ENCODE measurements at regions not wholly inside any gene's neighbourhood (a gene's known extent, or its start where the extent isn't known, plus 50 kb on each side); places are given as distances from the start of the nearest gene placed in this dataset.
"Not testable (repeated sequence)": the region's sequence is repeated elsewhere in the genome, so short reads cannot be mapped to it uniquely, and the experiment has no call there.

DNA sequence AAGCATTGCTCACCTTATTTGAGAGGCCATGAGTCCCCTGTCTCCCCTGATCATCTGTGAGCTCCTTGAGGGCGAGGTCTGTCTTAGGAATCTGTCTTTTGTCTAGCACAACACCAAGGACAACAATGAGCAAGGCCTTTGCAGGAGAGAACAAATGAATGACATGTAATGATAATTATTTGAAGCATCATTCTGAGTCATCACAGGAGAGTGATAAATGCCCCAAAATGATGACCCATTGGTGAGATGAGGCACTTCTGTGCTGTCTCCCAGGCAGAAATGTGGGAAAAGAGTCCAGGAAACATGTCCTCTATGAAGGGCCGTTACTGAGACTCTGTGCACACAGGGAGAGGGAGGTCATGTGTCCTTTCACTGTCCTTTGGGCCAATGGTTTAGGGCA lies 105.2 kb upstream of the LRFN2 start:
- DNase-seq (ENCODE audit: low spot score): no peak

DNA sequence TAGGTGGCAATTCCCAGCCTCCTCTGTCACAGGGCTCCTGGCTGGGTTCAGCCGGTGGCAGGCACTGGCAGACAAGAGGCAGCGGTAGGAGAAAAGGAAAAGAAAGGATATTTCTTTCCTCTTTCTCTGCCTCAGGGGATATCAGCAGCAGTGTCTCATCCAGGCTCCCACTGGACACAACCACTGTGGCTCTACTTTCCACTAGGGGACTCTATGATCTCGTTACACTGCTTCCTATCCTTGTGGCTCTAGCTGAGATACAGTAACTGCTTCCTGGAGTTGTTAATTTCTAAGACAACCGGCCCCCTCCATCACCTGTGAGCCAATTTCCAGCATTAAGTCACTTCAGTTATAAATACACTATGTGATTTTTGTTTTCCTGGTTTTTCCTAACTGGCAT lies 102.0 kb upstream of the LRFN2 start:
- no peak for DNase-seq (ENCODE audit: low spot score)

DNA sequence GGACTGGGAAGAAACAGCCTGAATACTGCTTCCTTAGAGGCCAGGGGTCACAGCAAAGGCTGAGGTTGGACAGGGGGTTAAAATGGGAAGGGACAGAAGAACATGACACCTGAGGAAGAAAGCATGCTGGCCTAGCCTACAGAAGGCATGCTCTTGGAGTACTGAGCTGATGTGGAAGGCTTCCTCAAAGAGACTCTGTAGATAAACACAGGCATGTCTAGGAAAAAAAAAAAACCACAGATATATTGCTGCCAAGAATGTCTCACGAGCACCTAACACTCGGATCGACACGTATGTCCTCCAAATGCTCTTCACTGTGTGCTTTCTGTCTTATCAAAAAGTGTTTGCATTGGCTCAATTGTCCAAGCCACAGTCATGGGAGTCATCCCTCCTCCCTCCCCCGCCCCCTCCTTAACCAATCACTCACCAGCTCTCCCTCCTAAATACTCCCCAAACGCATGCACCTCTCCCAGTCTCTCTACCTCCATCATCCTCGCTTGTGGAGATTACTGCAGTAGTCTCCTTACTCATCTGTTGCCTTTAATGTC lies 101.1 kb upstream of the LRFN2 start:
- no peak for DNase-seq (ENCODE audit: low spot score)

DNA sequence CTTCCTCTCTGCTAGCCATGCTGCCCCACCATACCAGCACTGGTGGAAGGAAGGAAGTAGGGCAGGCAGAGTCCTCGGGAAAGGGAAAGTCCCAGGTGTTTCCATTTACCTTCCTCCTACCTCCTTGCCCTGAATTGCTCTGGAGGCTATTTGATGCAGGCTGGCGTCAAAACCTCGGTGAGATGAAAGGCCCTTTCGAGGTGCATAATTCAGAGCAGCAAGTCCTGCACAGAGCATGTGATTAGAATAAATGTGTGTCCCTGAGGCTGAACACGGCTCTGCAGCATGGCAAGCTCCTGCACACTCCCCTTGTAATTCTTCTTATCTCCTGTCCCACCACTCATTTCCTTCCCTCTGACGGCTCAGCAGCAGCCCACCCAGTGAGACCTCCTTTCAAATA lies 98.7 kb upstream of the LRFN2 start:
- DNase-seq (ENCODE audit: low spot score): no peak

DNA sequence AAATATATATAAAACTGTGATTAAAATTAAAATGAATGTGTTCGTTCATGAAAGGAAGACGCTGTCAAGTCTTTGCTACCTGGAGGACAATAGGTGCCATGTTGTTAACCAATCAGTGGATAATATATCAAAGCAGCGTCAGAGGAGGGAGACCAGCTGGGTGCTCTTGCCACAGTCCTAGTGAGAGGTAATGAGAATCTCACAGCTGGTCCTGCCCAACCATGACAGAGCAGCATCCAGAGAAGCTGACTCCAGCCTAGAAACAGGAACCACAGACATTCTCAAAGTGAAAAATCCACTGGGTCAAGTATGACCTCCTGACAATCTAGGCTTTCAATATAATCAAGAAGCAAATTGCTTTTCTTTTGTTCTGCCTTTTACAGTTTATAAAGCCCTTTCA lies 94.5 kb upstream of the LRFN2 start:
- DNase-seq (ENCODE audit: low spot score): no peak

DNA sequence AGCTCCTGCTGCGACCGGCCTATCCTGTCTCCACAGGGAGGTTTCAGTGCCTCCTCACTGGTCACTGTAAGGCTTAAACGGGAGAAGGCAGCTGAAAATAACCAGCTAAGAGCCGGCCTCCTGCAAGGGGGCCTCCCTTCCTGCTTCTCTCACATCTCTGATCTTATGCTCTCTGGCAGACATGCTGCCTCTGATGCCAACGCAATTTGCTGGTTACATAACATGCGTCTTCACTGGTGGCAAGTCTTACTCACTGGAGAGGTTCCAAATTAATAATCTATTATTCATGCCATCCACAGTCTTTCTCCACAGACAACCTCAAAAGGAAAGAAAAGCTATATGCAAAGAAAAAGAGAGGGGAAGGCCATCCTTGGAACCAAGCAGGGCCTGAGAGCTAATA lies 91.8 kb upstream of the LRFN2 start:
- no peak for DNase-seq (ENCODE audit: low spot score)

DNA sequence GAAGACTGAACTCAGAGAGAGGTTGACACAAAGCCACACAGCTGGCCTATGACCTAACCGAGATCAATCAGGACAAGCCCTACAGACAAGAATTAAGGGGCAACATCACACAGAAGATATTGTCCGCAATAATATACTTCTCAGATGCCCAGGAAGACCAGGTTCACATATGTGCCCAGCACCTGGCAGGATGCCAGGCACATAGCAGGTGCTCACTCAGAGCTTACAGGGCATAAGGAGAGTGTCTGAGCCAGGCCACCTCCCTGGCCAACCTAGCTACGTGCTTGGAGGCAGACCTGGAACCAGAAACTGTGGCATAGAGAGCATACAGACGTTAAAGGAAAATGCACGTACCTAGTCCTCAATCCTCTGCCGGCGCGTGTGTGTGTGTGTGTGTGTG lies 87.0 kb upstream of the LRFN2 start:
- no peak for DNase-seq (ENCODE audit: low spot score)

DNA sequence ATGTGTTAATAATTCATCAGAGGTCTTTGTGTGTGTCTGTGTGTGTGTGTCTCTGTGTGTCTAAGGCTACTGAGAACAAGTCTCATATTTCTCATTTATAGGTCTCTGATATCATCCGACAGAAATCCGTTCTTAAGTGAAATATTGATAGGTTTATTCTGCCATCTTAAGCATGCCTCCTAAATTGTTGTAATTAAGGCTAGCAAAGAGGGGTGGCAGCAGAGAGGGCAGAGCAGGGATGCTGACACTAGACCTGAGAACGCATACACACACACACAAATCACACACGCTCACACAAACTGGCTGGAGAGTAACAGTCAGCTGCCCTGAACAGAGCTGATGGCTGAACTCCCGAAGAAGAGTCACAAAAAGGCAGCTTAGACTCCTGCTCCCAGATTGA lies 84.9 kb upstream of the LRFN2 start:
- no peak for DNase-seq (ENCODE audit: low spot score)

DNA sequence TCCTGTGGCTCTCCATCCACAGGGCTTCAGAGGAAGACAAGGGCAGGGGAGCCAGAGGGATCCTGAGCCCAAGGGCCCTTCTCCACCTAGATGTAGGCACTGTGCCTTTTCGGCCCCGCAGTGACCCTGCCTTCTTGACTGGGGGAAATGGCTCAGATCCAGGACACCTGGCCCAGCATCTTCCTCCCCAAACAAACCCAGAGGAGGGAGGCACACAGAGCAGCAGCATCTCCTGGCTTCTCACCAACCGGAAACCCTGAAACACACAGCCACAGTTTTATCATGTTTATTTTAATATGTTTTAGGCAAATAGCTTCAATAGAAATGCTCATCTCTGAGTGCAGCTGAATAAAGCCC lies 84.5 kb upstream of the LRFN2 start:
- no peak for DNase-seq (ENCODE audit: low spot score)

DNA sequence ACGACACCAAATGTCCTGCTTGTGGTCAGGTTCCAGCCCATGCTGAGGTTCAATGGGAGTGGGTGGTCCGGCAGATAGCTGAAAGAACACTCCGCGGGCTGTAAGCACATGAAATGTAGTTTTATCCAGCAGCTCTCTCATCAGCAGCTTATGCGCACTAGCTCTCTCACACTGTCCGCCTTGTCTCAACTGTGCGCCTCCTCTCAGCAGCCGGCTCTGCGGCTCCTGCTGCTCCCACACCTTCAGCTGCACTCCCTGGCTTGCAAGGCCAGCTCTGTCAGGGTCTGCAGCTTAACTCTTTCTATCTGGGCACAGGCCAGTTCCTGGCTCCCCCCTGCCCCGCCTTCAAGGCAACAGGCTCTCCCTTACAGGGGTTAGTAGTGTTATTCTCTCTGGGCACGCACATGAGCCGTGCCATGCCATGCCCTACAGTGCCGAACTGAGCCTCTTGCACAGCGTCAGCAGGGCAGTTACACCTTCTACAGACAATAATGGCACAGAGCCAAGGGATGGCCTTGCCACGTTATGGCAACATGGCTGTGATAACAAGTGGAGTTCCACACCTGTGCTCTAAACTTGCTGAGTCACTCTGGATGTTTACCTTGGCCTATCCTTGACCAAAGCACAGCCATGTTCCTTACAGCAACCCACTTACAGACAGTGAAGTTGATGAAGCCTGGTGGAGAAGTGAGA lies 84.0 kb upstream of the LRFN2 start:
- no peak for DNase-seq (ENCODE audit: low spot score)

DNA sequence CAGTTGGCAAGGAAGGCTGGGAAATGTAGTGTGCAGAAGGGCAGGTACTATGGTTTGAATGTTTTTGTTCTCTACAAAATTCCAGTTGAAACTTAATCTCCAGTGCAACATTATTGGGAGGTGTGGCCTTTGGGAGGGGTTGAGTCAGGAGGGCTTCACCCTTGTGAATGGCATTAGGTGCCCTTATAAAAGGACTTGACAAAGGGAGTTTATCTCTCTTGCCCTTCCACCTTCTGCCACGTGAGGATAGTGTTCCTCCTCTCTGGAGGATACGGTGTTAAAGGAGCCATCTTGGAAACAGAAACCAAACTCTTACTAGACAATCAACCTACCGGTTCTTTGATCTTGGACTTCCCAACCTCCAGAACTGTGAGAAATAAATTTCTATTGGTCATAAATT lies 82.2 kb upstream of the LRFN2 start:
- no peak for DNase-seq (ENCODE audit: low spot score)

DNA sequence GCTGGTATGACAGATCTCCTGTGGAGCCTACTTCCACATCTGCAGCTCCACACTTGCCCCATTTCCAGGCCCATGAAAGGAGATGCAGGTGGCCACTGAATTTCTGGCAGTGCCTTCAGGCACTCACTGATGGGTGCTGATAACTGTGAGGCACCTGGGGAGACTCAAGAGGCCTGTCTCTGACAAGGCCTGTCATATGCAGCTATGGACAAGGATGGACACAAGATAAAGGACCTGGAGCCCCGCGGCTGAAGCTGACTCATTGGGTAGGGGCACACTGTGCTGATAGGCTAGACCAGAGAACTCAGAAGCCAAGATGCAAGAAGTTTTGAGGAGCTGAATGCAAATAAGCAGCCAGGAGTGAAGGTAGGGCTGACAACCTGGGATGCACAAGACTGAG lies 81.0 kb upstream of the LRFN2 start:
- DNase-seq (ENCODE audit: low spot score): no peak

DNA sequence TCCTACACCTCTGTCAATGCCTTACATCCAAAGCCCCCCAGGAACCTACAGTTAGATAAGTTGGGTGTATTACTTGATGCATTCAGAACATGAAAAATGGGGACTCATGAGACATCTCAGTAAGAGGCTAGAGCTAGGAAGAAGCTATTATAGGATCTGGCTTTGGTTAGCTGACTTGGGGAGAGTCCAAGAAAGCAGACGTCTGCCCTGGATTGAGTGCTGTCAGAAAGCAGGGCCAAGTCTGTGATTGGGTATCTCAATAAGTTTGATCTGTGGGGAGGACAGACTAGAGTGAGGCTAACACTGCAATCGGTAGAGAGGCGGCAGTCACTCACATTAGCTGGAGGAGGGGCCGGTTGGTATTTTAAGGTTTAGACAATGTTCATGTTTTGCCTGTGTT lies 79.4 kb upstream of the LRFN2 start:
- no peak for DNase-seq (ENCODE audit: low spot score)

DNA sequence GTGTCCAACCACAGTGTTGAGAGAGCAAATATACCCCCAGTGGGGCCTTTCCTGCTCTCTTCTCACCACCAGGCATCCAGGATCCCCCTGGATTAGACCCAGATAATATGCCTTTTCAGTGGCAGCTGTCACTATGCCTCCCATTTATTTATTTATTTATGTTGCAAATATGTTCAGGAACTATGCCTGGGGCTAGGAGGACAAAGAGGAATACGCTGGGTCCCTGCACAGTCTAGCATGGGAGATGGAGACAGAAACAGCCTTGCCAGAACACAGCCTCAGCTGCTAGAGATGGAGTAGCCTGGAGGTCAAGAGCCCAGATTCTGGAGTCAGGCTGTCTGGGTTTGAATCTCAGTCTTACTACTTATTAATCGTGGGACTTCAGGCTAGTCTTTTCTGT lies 74.6 kb upstream of the LRFN2 start:
- no peak for DNase-seq (ENCODE audit: low spot score)

DNA sequence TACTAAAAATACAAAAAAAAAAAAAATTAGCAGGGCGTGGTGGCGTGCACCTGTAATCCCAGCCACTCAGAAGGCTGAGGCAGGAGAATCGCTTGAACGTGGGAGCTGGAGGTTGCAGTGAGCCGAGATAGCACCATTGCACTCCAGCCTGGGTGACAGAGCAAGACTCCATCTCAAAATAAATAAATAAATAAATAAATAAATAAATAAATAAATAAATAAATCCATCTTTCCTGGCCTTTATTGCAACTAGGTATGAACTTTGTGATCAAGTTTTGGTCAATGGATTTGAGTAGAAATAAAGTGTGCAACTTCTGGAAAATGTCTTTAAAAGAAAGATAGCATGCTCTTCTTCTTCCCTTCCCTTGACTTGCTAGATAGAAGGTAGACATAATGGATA lies 69.6 kb upstream of the LRFN2 start:
- not testable (repeated sequence) for DNase-seq (ENCODE audit: low spot score)

DNA sequence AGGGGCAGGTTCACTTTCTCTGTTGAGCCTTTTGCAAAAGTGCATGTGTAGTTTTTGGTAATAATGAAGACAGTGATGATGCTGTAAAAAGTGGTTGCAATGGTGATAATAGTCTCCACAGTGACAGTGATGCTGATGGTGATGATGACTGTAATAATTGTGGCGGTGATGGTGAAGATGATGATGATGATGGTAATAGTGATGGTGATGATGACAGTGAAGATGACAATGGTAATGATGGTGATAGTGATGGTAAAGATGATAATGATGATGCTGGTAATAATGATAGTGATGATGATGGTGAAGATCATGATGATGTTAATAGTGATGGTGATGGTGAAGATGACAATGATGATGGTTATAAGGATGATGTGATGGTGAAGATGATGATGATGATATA lies 67.7 kb upstream of the LRFN2 start:
- no peak for DNase-seq (ENCODE audit: low spot score)

DNA sequence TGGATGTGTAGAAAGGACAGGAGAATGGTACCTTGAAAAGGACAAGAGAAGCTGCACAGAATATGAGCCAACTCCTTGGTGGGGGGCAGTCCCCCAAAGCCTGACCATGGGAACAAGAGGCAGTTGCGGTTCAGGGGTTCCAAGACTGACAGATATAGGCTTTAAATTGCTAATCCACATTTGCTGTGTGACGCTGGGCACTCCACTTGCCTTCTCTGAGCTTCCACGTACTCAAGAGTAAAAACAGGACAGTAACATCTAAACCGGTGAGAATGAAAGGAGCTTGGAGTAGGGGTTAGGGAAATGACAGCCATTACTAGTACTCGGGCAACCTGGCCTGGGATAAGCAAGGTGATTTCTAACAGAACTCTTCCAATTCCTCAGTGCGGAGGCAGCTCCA lies 57.9 kb upstream of the LRFN2 start:
- DNase-seq (ENCODE audit: low spot score): no peak

DNA sequence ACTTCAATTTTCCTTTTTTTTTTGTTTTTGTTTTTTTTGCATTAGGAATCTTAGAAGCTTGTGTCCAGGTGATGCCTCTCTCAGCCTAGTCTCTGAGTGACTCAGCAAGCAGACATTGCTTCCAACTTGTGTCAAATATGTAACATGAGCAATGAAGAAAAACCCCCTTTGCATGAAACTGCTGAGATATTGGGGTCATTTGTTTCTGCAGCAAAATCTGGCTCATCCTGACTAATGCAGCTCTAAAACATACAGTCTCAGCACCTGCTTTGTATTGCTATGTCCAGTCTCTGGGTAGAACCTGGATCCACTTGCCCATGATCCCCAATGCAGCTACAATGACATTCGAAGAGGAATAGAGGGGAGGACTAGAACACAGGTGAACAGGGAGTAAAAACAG lies 55.7 kb upstream of the LRFN2 start:
- no peak for DNase-seq (ENCODE audit: low spot score)

DNA sequence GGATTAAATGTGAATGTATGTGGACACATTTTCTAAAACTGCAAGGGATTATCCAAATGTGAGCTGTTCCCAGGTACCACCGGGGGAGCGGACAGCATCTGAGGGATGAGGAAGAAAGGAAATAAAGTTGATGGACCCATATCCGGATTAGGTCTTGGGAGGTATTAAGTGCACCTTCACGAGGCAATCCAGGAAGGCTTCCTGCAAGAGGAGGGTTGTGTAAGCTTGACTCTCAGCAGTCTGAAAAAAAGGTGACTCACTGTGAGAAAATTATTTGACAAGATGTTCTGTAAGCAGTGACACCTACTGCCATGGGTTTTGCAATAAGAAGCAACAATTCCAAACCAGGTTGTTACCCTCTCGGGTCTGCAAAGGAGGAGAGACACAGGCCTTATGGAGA lies 55.0 kb upstream of the LRFN2 start:
- no peak for DNase-seq (ENCODE audit: low spot score)

DNA sequence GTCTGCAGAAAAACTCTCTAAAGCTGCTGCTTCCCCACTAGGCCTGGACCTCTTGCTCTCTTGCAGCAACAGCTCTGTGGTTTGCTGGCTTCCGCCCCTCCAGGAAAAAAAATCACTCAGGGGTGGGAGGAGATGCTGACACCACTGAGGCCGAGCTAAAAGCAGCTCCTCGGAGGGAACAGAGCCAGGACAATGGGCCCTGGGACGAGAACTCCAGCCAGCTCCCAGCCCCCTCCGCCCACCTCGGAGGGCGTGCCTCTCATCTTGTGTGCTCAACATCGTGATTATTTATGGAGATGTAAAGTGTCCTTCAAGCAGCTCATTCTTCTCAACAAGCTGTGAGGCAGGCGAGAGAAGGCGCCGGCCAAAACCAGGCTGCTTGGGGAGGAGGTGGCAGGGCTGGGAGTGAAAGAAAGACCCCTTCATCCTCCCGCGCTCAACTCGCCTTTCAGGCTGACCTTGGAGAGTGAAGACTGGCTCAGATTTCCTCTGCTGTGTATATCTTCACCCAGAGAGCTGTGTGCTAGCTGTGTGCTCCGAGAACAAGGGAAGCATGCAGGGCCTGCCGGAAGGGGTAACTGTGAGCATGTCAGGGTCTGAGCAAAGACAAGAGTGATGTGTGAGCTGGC lies 53.5 kb upstream of the LRFN2 start:
- no peak for DNase-seq (ENCODE audit: low spot score)
